GM18517 (cell line): ENCODE measurements at regions not wholly inside any gene's neighbourhood (a gene's known extent, or its start where the extent isn't known, plus 50 kb on each side); places are given as distances from the start of the nearest gene placed in this dataset.

ENCODE experiments used
- ATAC-seq: cut with Tn5 transposase; IDR thresholded peaks from one replicate; pipeline ENCODE4 v1.9.1; 2021; ENCODE audit warnings: mild to moderate bottlenecking, moderate library complexity; ENCODE audit not compliant: unreplicated experiment

GRCh38 chr20:57936636-57937385 is 227.0 kb upstream of the PMEPA1 start:
- ATAC-seq, result no peak

GRCh38 chr20:57934913-57935312 is 225.1 kb upstream of the PMEPA1 start:
- no peak for ATAC-seq

- ATAC-seq, result no peak
Observed at GRCh38 chr20:57934007-57934805, 224.4 kb upstream of the PMEPA1 start.

GRCh38 chr20:57932227-57932864 is 222.5 kb upstream of the PMEPA1 start:
- no peak for ATAC-seq

- ATAC-seq, result no peak
Observed at GRCh38 chr20:57930351-57930750, 220.5 kb upstream of the PMEPA1 start.

- no peak for ATAC-seq
Observed at GRCh38 chr20:57928181-57928967, 218.6 kb upstream of the PMEPA1 start.

GRCh38 chr20:57927376-57927775 is 217.6 kb upstream of the PMEPA1 start:
- ATAC-seq, result no peak

GRCh38 chr20:57922706-57923105 is 212.9 kb upstream of the PMEPA1 start:
- no peak for ATAC-seq

GRCh38 chr20:57922083-57922482 is 212.3 kb upstream of the PMEPA1 start:
- ATAC-seq, result no peak

GRCh38 chr20:57921676-57922075 is 211.9 kb upstream of the PMEPA1 start:
- no peak for ATAC-seq

GRCh38 chr20:57920971-57921370 is 211.2 kb upstream of the PMEPA1 start:
- no peak for ATAC-seq

- ATAC-seq, result no peak
Observed at GRCh38 chr20:57919049-57919448, 209.2 kb upstream of the PMEPA1 start.

- no peak for ATAC-seq
Observed at GRCh38 chr20:57918551-57918950, 208.7 kb upstream of the PMEPA1 start.

GRCh38 chr20:57914205-57914604 is 204.4 kb upstream of the PMEPA1 start:
- no peak for ATAC-seq

GRCh38 chr20:57913156-57913930 is 203.5 kb upstream of the PMEPA1 start:
- ATAC-seq, result no peak

GRCh38 chr20:57912227-57912582 is 202.4 kb upstream of the PMEPA1 start:
- no peak for ATAC-seq

GRCh38 chr20:57911512-57912226 is 201.9 kb upstream of the PMEPA1 start:
- ATAC-seq, result no peak

GRCh38 chr20:57910716-57911115 is 200.9 kb upstream of the PMEPA1 start:
- ATAC-seq, result no peak

- no peak for ATAC-seq
Observed at GRCh38 chr20:57909763-57910331, 200.0 kb upstream of the PMEPA1 start.
